ENCODE measurements at regions not wholly inside any gene's neighbourhood (a gene's known extent, or its start where the extent isn't known, plus 50 kb on each side); places are given as distances from the start of the nearest gene placed in this dataset.

- TF ChIP-seq CTCF (IDR thresholded peaks at IDR 0.05 in 4 of 5, conservative IDR thresholded peaks at IDR 0.05 in 1 of 5) (no peak), POLR2A (IDR thresholded peaks at IDR 0.05) (no peak)
These were observed 2082.8 kb upstream of the TENM3 start for GRCh38 chr4:180160195-180160983.

All from gastrocnemius medialis (tissue), 4 donors.